Activated CD4-positive, alpha-beta T cell treated with anti-CD3 and anti-CD28 coated beads for 48 hours (primary cell): ENCODE measurements at regions not wholly inside any gene's neighbourhood (a gene's known extent, or its start where the extent isn't known, plus 50 kb on each side); places are given as distances from the start of the nearest gene placed in this dataset.
A peak's percentile ranks its signal among the peaks of the same experiment; 100 is the strongest.
"Not testable (repeated sequence)": the region's sequence is repeated elsewhere in the genome, so short reads cannot be mapped to it uniquely, and the experiment has no call there.

Source experiments
- DNase-seq: peaks from one replicate; pipeline ENCODE4 v3.0.0-alpha.2; 2020

DNA sequence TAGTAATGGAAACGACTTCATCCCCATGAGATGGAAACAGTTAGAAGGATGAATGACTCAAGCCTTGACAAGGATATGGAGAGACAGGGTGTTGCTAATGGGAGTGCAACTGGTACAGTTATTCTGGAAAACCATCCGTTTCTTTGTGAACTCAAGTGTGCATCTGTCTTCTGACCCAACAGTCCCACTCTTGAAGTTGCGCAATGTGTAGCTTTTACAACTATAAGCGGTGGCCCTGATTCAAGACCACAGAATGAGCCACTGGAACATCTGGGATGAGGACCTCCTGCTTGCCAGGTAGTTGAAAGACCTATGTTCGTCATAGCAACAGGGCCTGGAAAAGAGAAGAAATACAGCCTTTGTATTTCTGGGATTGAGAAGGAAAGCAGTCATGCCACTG lies 115.8 kb upstream of the GMDS start:
- DNase-seq: no peak

DNA sequence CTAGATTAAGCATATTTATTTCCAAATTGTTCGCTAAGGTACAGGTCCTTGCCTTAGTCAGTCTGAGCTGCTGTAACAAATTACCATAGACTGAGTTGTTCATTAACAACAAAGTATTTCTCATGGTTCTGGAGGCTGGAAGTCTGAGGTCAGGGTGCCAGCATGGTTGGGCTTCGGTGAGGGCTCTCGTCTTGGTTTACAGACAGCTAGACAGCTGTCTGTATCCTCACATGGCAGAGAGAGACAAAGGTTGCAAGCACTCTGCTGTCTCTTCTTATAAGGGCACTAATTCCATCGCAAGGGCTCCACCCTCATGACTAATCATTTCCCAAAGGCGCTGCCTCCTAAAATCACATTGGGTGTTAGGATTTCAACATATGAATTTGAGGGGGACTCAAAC lies 115.3 kb upstream of the GMDS start:
- DNase-seq: no peak

DNA sequence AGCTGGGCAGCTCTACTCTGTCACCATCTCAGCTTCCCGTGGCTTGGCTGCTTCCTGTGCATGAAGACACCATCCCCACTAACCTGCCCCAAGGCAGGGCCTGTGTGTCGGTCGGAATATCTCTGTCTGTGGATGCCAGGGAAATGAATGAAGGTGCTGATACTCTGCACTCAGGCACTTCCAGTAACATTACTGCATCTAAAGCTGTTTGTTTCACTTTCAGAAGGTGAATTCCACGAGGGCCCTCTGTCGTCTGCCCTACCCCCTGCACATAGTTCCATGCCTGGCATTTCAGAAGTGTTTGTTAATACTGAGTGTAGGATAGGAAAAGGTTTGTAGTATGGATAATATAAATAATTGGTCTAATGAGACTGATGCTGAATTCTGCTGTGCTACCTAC lies 114.7 kb upstream of the GMDS start:
- DNase-seq: no peak

DNA sequence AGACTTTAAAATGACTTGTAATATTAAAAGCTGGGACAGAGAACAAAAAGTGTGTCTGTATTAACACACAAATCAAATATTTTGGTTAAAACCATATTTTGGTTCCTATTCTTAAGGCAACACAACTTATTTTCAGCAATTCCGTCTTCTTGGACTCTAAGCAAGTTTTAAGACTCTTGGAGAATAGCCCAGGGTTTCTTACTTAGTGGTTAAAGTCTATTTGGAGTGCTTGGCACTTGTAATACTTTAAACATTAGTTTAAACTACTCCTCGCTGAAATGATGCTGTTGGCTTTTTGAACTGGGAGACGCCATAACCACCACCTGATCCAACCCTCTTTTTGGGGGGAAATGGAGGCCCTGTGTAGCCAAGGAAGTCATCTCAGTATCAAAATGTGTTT lies 109.7 kb upstream of the GMDS start:
- no peak for DNase-seq

DNA sequence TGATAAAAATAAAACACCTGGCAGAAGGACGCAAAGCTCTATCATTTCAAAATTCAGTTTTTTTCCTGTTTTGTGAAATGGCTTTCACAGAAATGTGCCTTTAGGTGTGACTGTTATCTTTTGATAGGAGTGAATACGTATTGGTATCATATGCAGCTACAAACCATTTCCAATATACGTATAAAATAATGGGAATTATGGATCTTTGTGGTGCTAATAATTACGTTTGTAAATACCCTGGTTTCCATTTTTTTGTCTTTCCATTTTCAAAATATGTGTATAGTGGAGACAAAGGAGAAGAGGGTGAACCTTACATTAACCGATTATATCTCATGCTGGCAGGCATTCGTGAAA lies 108.7 kb upstream of the GMDS start:
- no peak for DNase-seq

DNA sequence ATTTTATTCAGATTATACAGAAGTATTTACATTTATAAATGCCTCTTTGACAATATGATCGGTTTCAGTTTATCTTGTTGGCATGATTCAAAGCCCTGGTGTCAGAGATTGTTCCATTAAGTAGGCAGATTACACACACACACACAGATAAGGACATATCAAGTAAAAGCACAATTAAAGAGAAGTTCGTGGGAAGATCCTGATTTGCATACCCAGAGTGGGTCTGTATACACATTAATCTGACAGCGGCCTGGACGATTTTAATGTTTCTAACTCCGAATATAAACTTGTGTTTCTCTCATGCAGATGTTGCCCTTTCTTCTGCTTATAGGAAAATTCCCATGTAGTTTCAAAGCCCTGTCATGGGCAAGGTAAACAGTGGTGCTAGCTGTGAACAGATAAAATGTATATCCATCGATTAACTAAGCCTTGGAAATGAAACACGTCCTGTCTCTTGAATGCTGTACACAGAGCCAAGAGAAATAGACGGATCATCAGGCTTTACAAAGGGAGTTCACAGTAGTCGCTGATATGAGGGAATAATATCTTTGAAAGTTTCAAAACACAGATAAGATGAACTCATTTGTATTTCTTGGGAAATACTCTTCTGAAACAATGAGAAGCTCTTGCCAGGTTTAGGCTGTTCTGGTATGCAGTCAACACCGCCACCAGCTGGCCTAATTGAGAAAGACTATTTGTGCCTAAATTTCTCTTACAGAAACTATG lies 108.2 kb upstream of the GMDS start:
- peak; percentile 74 for DNase-seq

DNA sequence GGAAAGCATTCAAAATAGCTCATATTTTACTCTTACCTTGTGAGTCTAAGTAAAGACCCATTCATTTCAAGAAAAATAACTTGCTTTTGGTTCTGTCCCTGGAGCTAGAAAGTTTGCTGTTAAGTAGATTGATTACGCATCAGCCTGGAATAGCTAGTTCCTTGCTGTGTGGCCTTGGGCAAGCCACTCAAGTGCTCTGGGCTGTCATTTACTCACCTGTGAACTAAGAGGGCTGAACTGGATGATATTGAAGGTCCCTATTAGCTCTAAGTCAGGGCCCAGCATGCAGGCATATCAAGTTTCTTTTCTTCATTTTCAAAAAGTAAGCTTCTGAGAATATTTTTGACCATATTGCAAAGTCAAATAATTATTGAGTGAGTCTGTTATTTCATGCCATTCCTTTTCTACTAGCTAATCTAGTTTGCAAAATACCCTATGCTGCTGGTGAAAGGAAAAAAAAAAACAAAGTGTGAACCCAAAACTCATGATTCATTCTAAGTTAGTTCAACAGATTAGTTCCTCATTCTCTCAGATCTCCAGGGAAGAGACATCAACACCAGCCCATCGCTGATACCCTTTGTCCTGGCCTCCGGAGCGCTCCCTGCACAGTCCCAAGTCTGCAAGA lies 106.5 kb upstream of the GMDS start:
- no peak for DNase-seq

DNA sequence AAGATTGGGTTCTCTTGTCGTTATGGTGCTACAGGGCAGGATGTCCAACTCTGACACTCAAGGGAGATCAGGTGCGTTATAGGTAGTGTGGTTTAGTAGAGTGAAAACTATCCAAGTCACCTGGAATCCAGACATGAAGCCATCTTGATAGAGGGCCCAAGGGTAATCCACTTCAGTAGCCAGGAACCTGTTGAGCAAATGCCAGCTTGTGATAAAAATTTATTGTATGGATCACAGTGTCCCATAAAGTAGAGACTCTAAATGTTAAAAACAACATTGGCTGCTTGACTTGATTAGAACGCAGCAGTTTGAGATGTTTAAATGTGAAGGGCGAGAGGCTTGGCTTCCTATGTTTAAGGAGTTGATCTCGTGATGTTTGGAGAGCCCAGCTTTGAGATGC lies 105.7 kb upstream of the GMDS start:
- DNase-seq: no peak

DNA sequence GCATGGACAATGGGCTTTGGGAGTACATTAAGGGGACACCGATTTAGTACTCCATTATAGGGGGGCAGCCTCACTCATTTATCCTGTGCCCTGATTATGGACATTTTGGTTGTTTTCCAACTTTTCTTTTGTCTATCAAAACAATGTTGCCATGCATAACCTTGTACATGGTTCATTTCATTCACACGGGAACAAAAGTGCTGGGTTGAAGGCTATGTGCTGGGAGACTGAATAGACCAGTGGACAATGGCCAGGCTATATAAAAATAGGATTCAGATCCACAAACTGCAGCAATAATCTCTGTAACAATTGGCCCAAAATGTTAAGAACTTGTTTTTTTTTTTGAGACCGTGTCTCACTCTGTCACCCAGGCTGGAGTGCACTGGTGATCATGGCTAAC lies 100.7 kb upstream of the GMDS start:
- DNase-seq: no peak

DNA sequence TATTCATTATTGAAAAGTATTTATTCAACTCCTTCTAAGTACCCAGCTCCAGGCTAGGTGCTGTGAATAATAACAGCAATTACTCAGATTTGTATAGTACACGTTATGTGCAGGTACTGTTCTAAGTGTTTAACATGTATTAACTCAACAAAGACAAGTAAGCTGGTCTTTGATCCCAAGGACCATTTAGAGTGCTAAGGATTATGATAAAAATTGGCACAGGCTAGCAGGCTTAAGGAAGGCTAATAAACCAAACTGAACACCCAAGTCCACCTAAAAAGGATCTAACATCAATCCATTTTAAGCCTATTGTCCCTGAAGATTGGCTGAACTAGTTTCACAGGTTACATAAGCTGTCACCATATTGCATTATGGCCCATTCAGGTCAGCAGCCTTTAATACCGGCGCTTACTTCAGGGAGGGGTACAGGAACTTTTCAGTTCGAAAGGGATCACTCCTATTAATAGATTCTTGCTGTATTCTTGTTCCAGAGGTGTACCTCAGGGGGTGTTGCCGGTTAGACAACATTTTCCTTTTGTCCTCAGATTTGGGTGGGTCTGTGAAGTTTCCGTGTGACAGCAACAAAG lies 99.0 kb upstream of the GMDS start:
- DNase-seq: no peak

DNA sequence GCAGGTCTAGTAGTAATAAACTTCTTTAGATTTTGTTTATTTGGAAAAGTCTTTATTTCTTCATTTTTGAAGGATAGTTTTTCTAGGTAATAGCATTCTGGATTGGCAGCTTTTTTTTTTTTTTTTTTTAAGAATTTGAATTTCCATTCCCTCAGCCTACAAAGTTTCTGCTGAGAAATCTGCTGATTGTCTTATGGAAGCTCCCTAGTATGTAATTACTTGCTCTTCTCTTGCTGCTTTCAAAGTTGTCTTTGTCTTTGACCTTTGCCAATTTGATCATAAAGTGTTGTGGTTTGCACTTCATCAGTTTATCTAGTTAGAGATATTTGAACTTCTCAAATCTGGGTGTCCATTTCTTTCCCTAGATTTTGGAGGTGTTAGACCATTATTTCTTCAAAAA lies 82.2 kb upstream of the GMDS start:
- no peak for DNase-seq

DNA sequence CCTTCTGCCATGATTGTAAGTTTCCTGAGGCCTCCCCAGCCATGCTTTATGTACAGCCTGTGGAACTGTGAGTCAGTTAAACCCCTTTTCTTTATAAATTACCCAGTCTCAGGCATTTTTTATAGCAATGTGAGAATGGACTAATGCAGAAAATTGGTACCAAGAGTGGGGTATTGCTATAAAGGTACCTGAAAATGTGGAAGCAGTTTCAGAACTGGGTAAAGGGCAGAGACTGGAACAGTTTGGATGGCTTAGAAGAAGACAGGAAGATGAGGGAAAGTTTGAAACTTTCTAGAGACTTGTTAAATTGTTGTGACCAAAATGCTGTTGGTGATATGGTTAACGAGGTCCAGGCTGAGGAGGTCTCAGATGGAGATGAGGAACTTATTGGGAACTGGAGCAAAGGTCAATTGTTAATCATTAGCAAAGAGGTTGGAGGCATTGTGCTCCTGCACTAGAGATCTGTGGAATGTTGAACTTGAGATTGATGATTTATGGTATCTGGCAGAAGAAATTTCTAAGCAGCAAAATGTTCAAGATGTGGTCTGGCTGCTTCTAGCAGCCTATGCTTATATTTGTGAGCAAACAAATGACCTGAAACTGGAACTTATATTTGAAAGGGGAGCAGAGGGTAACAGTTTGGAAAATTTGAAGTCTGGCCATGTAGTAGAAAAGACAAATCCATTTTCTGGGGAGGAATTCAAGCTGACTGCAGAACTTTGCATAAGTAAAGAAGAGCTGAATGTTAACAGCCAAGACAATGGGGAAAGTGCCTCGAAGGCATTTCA lies 79.0 kb upstream of the GMDS start:
- no peak for DNase-seq

DNA sequence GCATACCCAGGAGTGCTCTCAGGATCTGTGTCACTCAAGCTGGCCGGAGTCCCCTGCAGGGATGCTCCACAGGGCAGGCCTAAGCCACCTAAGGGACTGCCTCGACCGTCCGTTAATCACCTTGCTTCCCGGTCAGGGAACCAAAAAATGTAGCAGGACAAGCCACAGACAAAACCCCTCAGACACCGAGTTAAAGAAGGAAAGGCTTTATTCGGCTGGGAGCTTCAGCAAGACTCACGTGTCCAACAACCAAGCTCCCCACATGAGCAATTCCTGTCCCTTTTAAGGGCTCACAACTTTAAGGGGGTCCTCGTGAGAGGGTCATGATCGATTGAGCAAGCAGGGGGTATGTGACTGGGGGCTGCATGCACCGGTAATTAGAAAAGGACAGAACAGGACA lies 72.1 kb upstream of the GMDS start:
- DNase-seq: not testable (repeated sequence)

DNA sequence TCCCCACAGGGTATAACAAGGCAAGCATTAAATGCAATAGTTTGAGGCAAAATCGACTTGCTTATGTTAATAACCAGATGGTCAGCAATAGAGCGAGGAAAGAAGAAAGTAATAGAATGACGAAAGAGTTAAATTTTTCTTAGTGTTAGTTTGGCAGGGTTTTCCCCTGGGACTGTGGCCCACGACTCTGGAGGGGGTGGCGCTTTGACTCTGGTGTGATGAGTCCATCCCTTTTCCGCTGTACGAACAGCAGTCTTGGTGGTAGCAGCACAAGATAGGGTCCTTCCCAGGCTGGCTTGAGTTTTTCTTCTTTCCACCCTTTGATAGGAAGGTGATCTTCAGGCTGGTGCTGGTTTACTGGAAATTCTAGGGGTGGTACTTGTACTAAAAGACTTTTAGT lies 69.2 kb upstream of the GMDS start:
- DNase-seq: no peak

DNA sequence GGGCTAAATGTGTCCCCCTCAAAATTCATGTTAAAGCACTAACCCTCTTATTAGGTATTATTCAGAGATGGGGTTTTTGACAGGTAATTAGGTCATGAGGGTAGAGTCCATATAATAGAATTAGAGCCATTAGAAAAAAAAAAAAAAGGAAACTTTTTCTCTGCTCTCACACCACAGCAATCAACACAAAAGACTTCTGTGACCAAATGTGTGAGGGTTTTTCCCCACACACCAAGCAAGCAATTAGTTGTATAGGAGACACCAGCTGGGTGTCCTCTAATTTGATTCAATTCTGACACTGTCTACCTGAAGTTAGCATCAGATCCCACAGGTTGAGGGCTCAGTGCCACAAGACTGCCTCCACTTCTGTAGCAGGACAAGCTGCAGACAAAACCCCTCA lies 64.6 kb upstream of the GMDS start:
- no peak for DNase-seq

DNA sequence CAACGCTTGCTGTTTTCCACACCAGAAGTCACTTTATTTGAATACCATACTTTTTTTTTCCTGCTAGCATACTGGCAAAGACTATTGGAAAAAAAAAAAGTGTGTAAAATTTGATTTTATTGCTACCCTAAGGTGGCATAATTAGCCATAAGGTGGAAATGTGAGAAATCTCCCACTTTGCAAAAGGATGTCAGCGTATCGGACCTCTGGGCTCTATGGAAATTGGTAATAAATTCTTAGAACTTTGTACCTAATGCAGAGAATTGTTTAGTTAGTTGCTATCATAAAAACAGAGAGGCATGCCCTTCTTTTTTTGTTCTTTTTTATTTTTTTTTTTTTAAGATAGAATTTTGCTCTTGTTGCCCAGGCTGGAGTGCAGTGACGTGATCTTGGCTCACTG lies 63.7 kb upstream of the GMDS start:
- no peak for DNase-seq

DNA sequence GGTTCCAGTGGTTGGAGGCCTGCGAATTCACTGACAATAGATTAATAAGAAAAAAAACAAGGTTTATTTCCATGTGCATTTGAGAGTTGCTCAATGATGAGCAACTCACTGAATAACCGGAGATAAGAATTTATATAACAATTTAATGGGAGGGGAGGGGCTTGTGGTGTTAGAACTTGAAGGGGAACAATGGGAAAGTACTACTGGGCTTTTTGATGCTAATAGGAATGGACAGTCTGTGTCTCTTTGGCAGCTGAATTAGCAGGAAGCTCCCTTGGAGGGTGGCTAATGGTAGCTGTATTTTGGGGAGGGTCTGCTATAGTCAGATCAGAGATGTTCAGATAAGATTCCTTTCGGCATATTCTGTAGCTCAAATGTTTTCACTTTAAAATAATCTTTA lies 62.4 kb upstream of the GMDS start:
- no peak for DNase-seq

DNA sequence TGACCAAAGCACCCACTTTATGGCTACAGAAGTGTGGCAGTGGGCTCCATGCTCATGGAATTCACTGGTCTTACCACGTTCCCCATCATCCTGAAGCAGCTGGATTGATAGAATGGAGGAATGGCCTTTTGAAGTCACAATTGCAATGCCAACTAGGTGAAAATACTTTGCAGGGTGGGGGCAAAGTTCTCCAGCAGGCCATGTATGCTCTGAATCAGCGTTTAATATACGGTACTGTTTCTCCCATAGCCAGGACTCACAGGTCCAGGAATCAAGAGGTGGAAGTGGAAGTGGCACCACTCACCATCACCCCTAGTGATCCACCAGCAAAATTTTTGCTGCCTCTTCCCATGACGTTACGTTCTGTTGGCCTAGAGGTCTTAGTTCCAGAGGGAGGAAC lies 60.5 kb upstream of the GMDS start:
- DNase-seq: no peak

DNA sequence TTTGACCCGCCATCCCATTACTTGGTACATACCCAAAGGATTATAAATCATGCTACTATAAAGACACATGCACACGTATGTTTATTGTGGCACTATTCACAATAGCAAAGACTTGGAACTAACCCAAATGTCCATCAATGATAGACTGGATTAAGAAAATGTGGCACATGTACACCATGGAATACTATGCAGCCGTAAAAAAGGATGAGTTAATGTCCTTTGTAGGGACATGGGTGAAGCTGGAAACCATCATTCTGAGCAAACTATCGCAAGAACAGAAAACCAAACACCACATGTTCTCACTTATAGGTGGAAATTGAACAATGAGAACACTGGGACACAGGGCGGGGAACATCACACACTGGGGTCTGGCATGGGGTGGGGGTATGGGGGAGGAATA lies 57.1 kb upstream of the GMDS start:
- DNase-seq: not testable (repeated sequence)

DNA sequence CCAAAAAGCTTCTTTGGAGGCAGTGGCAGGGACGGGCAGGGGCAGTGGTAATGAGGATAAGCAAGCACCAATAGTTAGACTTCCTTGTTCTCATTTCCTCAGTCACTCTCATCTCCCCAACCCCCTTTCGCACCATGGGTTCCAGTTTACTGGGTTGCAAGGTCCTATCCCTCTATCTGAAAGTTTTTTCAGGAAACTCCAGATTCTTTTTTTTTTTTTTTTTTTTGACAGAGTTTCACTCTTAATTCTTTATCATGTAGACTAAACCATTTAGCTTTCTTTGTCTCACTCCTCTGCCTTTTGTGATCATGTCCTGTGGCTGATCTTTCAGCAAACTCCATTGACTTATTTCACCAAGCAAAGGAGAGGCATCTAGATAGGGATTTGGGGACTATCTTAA lies 51.4 kb upstream of the GMDS start:
- no peak for DNase-seq
